ENCODE measurements at regions not wholly inside any gene's neighbourhood (a gene's known extent, or its start where the extent isn't known, plus 50 kb on each side); places are given as distances from the start of the nearest gene placed in this dataset.
"Not testable (repeated sequence)": the region's sequence is repeated elsewhere in the genome, so short reads cannot be mapped to it uniquely, and the experiment has no call there.

GRCh38 chr1:168466092-168466713 is 77.6 kb downstream of the XCL2 start:
- H3K27ac ChIP-seq = no peak overlapping the region
- intact Hi-C loops (cut with DNase I; ENCODE audit: low total_unique reads) = no loop called here
- WGBS, 2 donors = 37 to 56% methylated on average over 5 of the region's 5 CpGs
- no peak overlapping the region for H3K4me3 ChIP-seq
- no peaks in the 10 kb centered on the region for H3K36me3 ChIP-seq (ENCODE audit: low read depth, missing control alignments)
- DNase-seq = peak; percentile 17
- H3K27me3 ChIP-seq = no peaks in the 10 kb centered on the region
- H3K4me1 ChIP-seq = peaks cover 6% of the 10 kb centered on the region
- no peaks in the 10 kb centered on the region for H3K9me3 ChIP-seq
- TF ChIP-seq POLR2A (IDR thresholded peaks at IDR 0.05) (no peak), CTCF (IDR thresholded peaks at IDR 0.05) (no peak)

DNA sequence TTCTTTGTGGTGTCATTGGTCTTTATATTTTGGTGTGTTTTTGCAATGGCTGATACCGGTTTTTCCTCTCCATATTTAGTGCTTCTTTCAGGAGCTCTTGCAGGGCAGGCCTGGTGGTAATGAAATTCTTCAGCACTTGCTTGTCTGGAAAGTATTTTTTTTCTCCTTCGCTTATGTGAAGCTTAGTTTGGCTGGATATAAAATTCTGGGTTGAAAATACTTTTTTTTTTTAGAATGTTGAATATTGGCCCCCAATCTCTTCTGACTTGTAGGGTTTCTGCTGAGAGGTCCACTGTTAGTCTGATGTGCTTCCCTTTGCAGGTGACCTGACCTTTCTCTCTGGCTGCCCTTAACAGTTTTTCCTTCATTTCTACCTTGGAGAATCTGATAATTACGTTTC is 82.7 kb downstream of the XCL2 start:
- DNase-seq; H3K9me3 ChIP-seq; H3K36me3 ChIP-seq (ENCODE audit: low read depth, missing control alignments); H3K27me3 ChIP-seq; intact Hi-C loops (cut with DNase I; ENCODE audit: low total_unique reads); H3K4me3 ChIP-seq; H3K4me1 ChIP-seq; H3K27ac ChIP-seq: not testable (repeated sequence)
- WGBS, 2 donors = 93 to 96% methylated on average over 3 of the region's 3 CpGs

- H3K27ac ChIP-seq; intact Hi-C loops (cut with DNase I; ENCODE audit: low total_unique reads); H3K4me1 ChIP-seq; H3K36me3 ChIP-seq (ENCODE audit: low read depth, missing control alignments); H3K27me3 ChIP-seq; H3K4me3 ChIP-seq; H3K9me3 ChIP-seq; DNase-seq: not testable (repeated sequence)
- 81 to 87% methylated on average over 8 of the region's 8 CpGs for whole genome bisulfite sequencing, 2 donors
Measured at GRCh38 chr1:168457296-168457695, 86.5 kb downstream of the XCL2 start.

DNA sequence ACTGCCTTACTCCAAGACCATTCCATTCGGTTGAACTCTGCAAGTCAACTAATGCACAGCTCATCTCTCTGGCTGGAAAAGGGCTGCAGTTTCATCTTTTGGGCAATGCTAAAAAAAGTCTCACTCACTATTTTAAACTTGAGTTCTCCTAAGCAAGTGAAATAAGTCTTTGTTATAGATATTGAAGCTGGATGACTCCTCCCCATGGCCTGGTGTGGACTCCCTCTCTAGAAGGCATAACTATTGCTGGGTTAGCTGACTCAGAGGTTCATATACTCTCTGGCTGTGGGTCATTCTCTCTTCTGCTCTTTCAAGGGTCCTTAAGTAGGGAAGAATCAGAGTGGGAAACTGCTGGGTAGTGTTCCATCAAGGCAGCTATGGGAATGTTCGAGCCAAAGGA is 88.0 kb downstream of the XCL2 start:
- no peak for DNase-seq
- no peaks in the 10 kb centered on the region for H3K36me3 ChIP-seq (ENCODE audit: low read depth, missing control alignments)
- no peaks in the 10 kb centered on the region for H3K4me1 ChIP-seq
- TF ChIP-seq POLR2A (IDR thresholded peaks at IDR 0.05) (no peak), CTCF (IDR thresholded peaks at IDR 0.05) (no peak)
- WGBS, 2 donors = 90 to 91% methylated on average over 2 of the region's 2 CpGs
- H3K27me3 ChIP-seq = no peaks in the 10 kb centered on the region
- H3K9me3 ChIP-seq = no peaks in the 10 kb centered on the region
- no peak overlapping the region for H3K4me3 ChIP-seq
- intact Hi-C loops (cut with DNase I; ENCODE audit: low total_unique reads) = no loop called here
- H3K27ac ChIP-seq = no peak overlapping the region

DNA sequence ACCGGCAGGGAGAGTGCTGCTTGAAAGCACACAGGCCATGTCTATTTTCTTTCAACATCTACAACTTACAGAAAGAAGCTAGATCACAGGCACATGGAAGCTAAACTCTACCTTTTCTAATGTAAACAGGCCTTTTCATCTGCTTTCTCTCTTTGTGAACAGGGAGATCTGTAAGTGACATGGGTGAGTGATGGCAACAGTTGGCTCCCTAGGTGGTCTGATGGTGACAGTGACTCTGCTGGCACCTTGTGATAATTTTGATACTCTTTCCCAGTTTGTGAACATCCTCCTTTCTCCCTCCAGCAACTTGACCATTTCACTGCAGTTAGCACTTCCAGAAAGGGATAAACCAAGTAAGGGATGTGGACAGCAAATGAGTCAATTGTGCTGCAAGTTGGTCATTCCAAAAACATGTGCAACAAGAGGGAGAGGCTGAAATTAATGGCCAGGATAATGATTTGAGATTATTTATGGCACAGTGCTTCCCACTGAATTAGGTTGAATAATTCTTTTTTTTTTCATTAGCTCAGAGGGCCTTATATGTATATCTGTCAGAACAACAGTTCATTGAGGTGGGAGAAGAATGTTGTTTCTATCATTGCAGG is 89.5 kb downstream of the XCL2 start:
- Histone ChIP-seq H3K27ac (no peak overlapping the region), H3K27me3 (no peaks in the 10 kb centered on the region), H3K9me3 (no peaks in the 10 kb centered on the region), H3K4me3 (no peak overlapping the region), H3K4me1 (no peaks in the 10 kb centered on the region), H3K36me3 (ENCODE audit: low read depth, missing control alignments) (no peaks in the 10 kb centered on the region)
- no peak for DNase-seq
- intact Hi-C loops (cut with DNase I; ENCODE audit: low total_unique reads) = no loop called here
- TF ChIP-seq POLR2A (IDR thresholded peaks at IDR 0.05) (no peak), CTCF (IDR thresholded peaks at IDR 0.05) (no peak)
- WGBS, 2 donors = 82 to 83% methylated on average over 1 of the region's 1 CpG

DNA sequence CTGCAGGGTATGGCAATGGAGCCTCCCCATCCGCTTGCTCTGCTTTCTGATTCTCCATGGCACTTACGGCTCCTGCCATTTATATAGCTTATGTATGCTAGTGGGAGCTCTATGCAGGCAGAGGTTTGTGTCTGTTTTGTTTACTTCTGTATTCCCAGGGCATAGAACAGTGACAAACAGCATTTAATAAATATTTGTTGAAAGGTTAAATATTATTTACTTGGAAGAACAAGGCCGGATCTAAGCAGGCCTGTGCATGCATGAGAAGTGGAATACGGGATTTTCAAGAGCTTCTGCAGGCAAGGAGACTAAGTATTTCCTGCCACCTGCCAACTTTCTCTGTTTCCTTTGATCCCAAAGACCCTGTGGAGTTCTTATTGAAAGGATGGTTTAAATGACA is 90.7 kb downstream of the XCL2 start:
- no peak for TF ChIP-seq CTCF (IDR thresholded peaks at IDR 0.05)
- TF ChIP-seq POLR2A (IDR thresholded peaks at IDR 0.05) = no peak
- Histone ChIP-seq H3K36me3 (ENCODE audit: low read depth, missing control alignments) (no peaks in the 10 kb centered on the region), H3K27ac (no peak overlapping the region), H3K27me3 (no peaks in the 10 kb centered on the region), H3K9me3 (no peaks in the 10 kb centered on the region), H3K4me1 (no peaks in the 10 kb centered on the region), H3K4me3 (no peak overlapping the region)
- no peak for DNase-seq
- WGBS, 2 donors = 95 to 98% methylated on average over 4 of the region's 4 CpGs
- intact Hi-C loops (cut with DNase I; ENCODE audit: low total_unique reads) = no loop called here

Measured in testis (tissue), 2 donors.